Renal cortex interstitium (tissue), 11 donors: ENCODE measurements at regions not wholly inside any gene's neighbourhood (a gene's known extent, or its start where the extent isn't known, plus 50 kb on each side); places are given as distances from the start of the nearest gene placed in this dataset.
A peak's percentile ranks its signal among the peaks of the same experiment; 100 is the strongest.

Source experiments
- DNase-seq, 11 donors: peaks; one replicate each; pipeline ENCODE4 v3.0.0-alpha.2; 2013; ENCODE audit warnings: low read depth in 9 of 11, low spot score in 4 of 11; ENCODE audit errors: extremely low read depth in 1 of 11

DNA sequence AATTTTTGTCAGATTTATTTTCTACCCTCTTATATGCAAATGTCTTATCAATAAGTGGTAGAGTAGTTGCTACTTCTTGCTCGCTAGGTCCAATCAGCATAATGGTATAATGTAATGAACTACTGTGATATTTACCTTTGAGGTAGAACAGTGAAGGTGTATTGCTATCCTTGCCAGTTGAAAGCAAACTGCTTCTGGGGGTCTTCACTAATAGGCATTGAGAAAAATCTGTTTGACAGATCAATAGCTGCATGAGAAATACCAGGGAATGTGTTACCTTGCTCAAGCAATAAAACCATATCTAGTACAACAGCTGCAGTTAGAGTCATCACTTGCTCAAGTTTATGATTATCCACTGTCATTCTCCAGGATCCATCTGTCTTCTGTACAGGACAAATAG lies 50.1 kb upstream of the EFEMP1 start:
- DNase-seq: no peak

- no peak for DNase-seq
These were observed 53.1 kb upstream of the EFEMP1 start for GRCh38 chr2:55976681-55977080.

DNA sequence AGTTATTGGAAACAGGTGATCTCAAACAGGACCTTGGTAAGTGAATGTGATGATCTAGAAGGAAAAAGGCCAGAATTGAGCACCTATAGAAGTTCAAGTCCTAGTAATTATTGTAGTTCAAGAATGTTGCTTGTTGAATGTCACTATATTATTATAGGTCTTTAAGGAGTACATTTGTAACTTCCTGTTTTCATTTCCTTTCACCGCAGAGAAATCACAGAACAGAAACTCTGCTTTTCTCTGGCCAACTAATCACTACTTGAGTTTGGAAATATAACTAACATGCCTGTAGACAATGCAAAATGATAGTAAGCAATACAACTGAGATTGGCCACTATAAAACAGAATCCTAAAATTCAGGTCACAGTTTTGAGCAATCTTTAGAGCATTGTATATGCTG lies 61.8 kb upstream of the EFEMP1 start:
- DNase-seq: no peak

DNA sequence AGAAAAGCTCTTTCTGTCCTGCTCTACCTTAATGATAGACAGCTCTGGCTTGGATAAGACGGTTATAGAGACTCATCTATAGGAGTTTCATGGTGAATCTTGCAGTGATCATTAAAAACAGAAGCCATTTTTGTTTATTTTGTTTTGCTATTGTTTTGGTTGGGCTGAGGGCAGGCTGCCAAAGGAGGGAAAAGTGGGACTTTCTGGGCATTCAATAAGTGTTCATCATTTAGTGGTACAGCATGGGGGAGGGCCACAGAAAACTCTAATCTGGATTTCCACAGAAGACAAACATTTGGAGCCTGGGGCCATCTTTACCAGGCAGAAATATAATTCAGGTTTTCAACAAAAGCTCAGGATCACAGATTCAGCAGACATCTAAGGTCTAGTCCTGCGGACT lies 62.4 kb upstream of the EFEMP1 start:
- DNase-seq: no peak

GRCh38 chr2:55986700-55987440 lies 63.3 kb upstream of the EFEMP1 start:
- no peak for DNase-seq

- DNase-seq: no peak
These were observed 65.8 kb upstream of the EFEMP1 start for GRCh38 chr2:55989405-55989804.

GRCh38 chr2:55992455-55992854 lies 68.9 kb upstream of the EFEMP1 start:
- no peak for DNase-seq

DNA sequence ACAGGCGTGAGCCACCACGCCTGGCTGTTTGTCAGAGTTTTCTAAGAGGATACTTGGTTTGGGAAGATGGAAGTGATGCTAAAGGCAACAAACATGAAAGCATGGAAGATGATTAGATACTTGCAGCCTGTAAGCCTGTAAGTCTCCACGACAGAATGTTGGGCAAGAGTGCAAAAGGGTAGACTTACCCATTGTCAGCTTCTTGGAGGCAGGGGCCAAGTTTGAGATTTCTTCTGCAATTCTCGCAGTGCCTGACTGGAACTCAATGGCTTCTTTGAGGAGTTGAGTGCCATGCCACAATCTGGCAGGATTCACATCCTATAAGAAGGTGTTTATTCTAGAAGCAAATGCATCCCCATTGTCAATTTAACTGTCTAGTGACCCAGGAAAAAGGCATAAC lies 70.1 kb upstream of the EFEMP1 start:
- DNase-seq: no peak

DNA sequence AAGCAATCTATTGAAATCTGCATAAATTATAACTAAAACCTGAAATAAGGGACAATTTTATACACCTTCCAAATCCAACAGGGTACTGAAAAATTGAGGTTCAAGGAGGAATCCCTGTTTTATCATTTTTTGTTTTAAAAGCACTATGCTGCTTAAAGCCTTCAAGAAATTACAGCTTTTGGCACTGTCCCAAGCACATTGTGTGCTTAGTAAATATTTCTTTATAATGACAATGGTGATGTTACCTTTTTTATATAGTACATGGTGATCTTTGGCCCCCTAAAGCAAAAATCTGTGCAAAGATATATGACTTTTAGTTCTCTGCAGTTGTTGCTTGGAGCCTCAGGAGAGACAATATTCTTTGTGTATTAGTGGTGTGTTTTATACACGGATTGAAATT lies 71.6 kb upstream of the EFEMP1 start:
- DNase-seq: no peak

DNA sequence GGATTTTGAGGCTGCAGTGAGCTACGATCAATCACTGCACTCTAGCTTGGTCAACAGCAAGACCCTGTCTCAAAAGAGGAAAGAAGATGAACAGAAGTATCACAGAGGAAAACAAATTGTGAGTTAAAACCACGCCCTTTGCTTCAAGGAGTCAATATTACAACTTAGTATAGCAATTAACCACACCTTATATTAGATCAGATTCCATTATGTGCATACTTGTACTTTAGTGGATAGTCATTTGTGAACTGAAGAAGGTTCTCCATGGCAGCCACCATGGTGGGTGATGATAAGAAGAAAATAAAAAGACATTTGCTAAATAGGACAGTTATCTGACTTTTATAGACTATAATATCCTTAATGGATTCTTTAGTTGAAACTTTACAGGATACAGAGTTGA lies 72.3 kb upstream of the EFEMP1 start:
- DNase-seq: no peak

DNA sequence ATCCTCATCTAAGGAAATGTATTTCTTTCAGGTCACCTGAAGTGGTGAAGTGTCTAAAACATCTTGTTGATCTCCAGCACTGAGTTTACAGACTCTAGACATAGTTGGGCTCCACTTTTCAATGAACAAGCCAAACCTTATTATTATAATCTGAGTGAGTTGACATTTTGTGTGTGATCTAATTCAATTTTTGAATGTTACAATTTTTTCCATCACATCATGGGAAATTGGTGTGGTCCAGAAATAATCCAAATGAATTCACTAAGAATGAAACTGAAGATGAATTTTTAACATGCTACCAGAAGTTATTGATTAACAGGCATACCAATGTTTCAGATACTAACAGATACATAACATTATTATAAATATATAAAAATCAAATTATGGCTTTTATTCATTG lies 75.6 kb upstream of the EFEMP1 start:
- no peak for DNase-seq

DNA sequence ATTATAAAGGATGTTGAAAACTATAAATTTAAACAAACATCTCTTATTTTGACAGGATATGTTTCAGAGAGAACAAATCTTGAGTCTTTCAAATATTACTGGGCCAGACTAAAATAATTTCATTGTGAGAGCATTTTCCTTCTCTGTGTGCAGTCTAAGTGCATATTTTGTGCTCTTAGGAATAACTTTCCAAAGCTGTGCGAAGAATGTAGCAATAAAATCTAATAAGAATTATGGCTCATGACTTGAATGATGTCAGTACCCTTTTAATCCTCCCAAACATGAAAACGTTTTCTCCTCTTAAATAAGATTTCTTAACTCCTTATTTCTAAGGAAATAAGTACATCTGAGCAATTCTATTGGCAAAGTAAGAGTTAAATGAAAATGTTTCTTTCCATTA lies 76.2 kb upstream of the EFEMP1 start:
- no peak for DNase-seq

GRCh38 chr2:56001947-56002346 lies 78.4 kb upstream of the EFEMP1 start:
- DNase-seq: peak in 7 of 11 donors; percentile 15 to 50 (median 46)

GRCh38 chr2:56008661-56009431 lies 85.3 kb upstream of the EFEMP1 start:
- DNase-seq: peak; percentile 76 to 93 (median 84)

GRCh38 chr2:56009758-56010458 lies 86.3 kb upstream of the EFEMP1 start:
- DNase-seq: peak in 2 of 11 donors; percentile 22 to 38

DNA sequence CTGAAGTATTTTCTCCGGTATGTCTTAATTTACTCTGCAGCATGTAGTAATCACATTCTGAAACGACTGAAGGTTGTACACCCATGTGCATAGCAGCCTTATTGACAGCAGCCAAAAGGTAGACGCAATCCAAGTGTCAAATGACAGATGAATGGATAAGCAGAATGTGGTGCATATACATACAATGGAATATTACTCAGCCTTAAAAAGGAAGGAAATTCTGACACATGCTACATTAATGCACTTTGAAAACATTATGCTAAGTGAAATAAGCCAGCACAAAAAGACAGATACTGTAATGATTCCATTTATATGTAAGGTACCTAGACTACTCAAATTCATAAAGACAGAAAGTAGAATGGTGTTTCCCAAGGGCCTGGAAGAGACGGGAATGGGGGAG lies 88.0 kb upstream of the EFEMP1 start:
- no peak for DNase-seq

DNA sequence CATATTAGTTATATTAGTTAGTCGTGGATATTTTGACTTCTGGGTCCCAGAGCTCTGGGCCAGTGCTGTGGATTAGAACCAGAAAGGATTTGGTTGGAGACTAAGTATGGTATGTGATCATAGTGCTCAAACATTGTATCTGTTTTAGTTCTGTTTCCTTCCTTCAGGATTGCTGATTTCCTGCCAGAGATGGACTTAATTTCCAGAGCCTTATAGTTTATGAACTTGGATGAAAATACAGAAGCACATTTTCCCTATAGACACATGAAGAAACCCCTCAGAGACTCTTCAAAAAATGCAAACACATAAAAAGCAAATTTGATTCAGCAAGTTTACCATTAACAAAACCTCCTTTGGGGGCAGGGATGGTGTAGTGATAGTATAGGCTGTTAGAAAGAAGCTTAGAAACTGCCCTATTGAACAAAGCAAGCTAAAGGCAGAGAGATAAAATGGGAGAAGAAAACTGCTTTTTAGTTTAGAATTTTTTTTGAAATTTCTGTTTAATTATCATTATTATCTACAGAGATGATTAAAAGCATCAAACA lies 88.7 kb upstream of the EFEMP1 start:
- DNase-seq: no peak

GRCh38 chr2:56013475-56013874 lies 89.9 kb upstream of the EFEMP1 start:
- DNase-seq: no peak

DNA sequence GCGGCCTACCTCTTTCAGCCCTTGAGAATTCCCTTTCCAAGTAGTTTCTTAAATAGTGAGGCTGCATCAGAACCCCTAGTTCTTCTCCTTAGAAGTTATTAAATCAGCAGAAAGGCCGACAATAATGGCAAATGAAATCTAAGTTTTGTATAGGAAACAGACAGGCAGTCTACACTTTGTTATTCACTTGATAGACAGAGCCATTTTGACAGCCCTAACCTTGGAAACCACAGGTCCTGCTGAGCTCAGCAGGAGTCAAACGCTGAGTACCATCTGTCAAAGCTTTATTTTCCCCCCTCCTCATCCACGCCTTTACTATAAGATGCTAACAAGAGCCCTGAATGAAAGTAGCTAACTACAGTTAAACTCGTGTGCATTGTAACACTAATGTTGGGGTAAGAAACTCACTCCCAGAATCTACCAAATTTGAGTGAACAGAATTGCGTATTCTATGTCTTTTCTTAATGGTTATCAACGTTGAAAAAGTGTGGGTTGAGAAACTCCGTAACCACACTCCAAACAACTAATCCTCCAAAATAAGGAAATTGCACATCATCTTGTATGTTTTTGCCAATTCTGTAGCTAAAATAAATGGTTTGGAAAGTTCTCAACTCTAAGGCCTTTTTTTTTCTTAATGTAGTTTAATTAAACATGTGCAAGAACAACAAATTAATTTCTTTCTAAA lies 90.6 kb upstream of the EFEMP1 start:
- DNase-seq: no peak
